ENCODE measurements at regions not wholly inside any gene's neighbourhood (a gene's known extent, or its start where the extent isn't known, plus 50 kb on each side); places are given as distances from the start of the nearest gene placed in this dataset.

GRCh38 chr13:84737661-84738060, 855.4 kb upstream of the SLITRK1 start:
- Mint-ChIP-seq H3K4me3 (ENCODE audit: unreplicated experiment) (no peak overlapping the region), H3K36me3 (ENCODE audit: low read depth, unreplicated experiment) (no peaks in the 10 kb centered on the region), H3K4me1 (ENCODE audit: low read depth, unreplicated experiment) (no peaks in the 10 kb centered on the region), H3K27me3 (ENCODE audit: low read depth, unreplicated experiment) (no peaks in the 10 kb centered on the region), H3K9me3 (ENCODE audit: unreplicated experiment) (no peaks in the 10 kb centered on the region), H3K27ac (ENCODE audit: unreplicated experiment) (no peak overlapping the region)
- no peaks in the 10 kb centered on the region for H3K36me3 ChIP-seq (ENCODE audit: insufficient read depth, low read length)
- H3K4me3 ChIP-seq (ENCODE audit: insufficient read depth, low read depth, low read length), result no peak overlapping the region
- H3K4me2 ChIP-seq (ENCODE audit: low read length), result no peak overlapping the region
- H3K4me1 ChIP-seq (ENCODE audit: insufficient read depth, low read length), result no peaks in the 10 kb centered on the region
- DNase-seq (ENCODE audit: low read depth) (no peak), FAIRE-seq (no peak)
- no peaks in the 10 kb centered on the region for H3K9me3 ChIP-seq (ENCODE audit: insufficient read depth, low read depth, low read length)
- no peak overlapping the region for H3K27ac ChIP-seq (ENCODE audit: low read depth, low read length)
- no peak for TF ChIP-seq CTCF (IDR thresholded peaks at IDR 0.05; ENCODE audit: insufficient read depth, low read depth, low read length)
- H3K27me3 ChIP-seq (ENCODE audit: insufficient read depth, low read length), result no peaks in the 10 kb centered on the region
- H2AFZ ChIP-seq (ENCODE audit: low read depth, low read length), result no peak overlapping the region
- no peaks in the 10 kb centered on the region for H3K79me2 ChIP-seq (ENCODE audit: insufficient read depth, low read length)
- H3K9ac ChIP-seq (ENCODE audit: low read length), result no peak overlapping the region
- H4K20me1 ChIP-seq (ENCODE audit: insufficient read depth, low read length), result no peaks in the 10 kb centered on the region

GRCh38 chr13:84730376-84730775, 848.1 kb upstream of the SLITRK1 start:
- H4K20me1 ChIP-seq (ENCODE audit: insufficient read depth, low read length), result no peaks in the 10 kb centered on the region
- no peak for TF ChIP-seq EZH2 (IDR thresholded peaks at IDR 0.05; ENCODE audit: insufficient read depth, low read length)
- no peak for TF ChIP-seq CTCF (IDR thresholded peaks at IDR 0.05; ENCODE audit: insufficient read depth, low read depth, low read length)
- no peak overlapping the region for H3K4me3 ChIP-seq (ENCODE audit: insufficient read depth, low read depth, low read length)
- no peak overlapping the region for H3K27ac ChIP-seq (ENCODE audit: low read depth, low read length)
- H3K36me3 ChIP-seq (ENCODE audit: insufficient read depth, low read length), result no peaks in the 10 kb centered on the region
- H3K27me3 ChIP-seq (ENCODE audit: insufficient read depth, low read length), result no peaks in the 10 kb centered on the region
- H3K27ac Mint-ChIP-seq (ENCODE audit: unreplicated experiment), result no peak overlapping the region
- no peaks in the 10 kb centered on the region for H3K4me1 ChIP-seq (ENCODE audit: insufficient read depth, low read length)
- no peak overlapping the region for H3K9ac ChIP-seq (ENCODE audit: low read length)
- no peaks in the 10 kb centered on the region for H3K4me1 Mint-ChIP-seq (ENCODE audit: low read depth, unreplicated experiment)
- H3K4me2 ChIP-seq (ENCODE audit: low read length), result no peak overlapping the region
- H3K36me3 Mint-ChIP-seq (ENCODE audit: low read depth, unreplicated experiment), result no peaks in the 10 kb centered on the region
- DNase-seq (ENCODE audit: low read depth), result no peak
- no peaks in the 10 kb centered on the region for H3K9me3 ChIP-seq (ENCODE audit: insufficient read depth, low read depth, low read length)
- H3K27me3 Mint-ChIP-seq (ENCODE audit: low read depth, unreplicated experiment), result no peaks in the 10 kb centered on the region
- no peaks in the 10 kb centered on the region for H3K79me2 ChIP-seq (ENCODE audit: insufficient read depth, low read length)
- FAIRE-seq, result no peak
- H2AFZ ChIP-seq (ENCODE audit: low read depth, low read length), result no peak overlapping the region
- H3K9me3 Mint-ChIP-seq (ENCODE audit: unreplicated experiment), result peaks cover 3% of the 10 kb centered on the region
- no peak overlapping the region for H3K4me3 Mint-ChIP-seq (ENCODE audit: unreplicated experiment)

DNA sequence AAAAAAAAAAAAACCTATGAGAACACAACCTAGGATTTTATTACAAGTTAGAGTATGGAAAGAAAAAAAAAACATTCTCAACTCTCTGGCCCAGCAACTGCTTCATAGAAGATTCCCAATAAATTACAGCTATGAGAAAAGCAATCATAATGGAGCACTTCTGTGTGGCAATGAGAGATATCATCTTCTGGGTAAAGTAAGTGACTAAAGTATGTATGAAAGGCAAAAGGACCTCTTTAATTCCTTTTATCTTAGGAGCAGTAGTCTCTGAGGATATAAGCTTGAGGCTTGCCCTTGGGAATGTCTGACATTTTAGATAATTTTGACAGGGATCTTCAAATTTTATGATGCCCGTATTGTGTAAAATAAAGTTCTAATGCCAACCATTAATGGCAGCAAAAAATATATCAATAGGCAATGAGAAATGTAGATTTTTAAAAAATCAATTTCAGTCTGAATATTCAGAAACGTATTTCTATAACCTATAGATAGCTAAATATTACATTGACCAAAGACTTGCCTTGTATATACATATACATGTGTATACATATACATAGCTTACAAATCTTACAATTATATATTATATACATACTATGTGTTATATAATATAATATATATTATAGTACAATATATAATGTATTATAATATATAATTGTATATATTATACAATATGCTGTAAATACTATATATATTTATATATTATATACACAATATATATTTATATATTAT, 823.9 kb upstream of the SLITRK1 start:
- Mint-ChIP-seq H3K4me1 (ENCODE audit: low read depth, unreplicated experiment) (no peaks in the 10 kb centered on the region), H3K27ac (ENCODE audit: unreplicated experiment) (no peak overlapping the region), H3K27me3 (ENCODE audit: low read depth, unreplicated experiment) (no peaks in the 10 kb centered on the region), H3K4me3 (ENCODE audit: unreplicated experiment) (no peak overlapping the region), H3K9me3 (ENCODE audit: unreplicated experiment) (no peaks in the 10 kb centered on the region), H3K36me3 (ENCODE audit: low read depth, unreplicated experiment) (no peaks in the 10 kb centered on the region)
- Histone ChIP-seq H3K36me3 (ENCODE audit: insufficient read depth, low read length) (no peaks in the 10 kb centered on the region), H3K9me3 (ENCODE audit: insufficient read depth, low read depth, low read length) (no peaks in the 10 kb centered on the region), H4K20me1 (ENCODE audit: insufficient read depth, low read length) (no peaks in the 10 kb centered on the region), H3K27me3 (ENCODE audit: insufficient read depth, low read length) (no peaks in the 10 kb centered on the region), H2AFZ (ENCODE audit: low read depth, low read length) (no peak overlapping the region), H3K4me2 (ENCODE audit: low read length) (no peak overlapping the region), H3K27ac (ENCODE audit: low read depth, low read length) (no peak overlapping the region), H3K4me1 (ENCODE audit: insufficient read depth, low read length) (no peaks in the 10 kb centered on the region), H3K4me3 (ENCODE audit: insufficient read depth, low read depth, low read length) (no peak overlapping the region), H3K79me2 (ENCODE audit: insufficient read depth, low read length) (no peaks in the 10 kb centered on the region), H3K9ac (ENCODE audit: low read length) (no peak overlapping the region)
- FAIRE-seq, result no peak
- no peak for DNase-seq (ENCODE audit: low read depth)
- TF ChIP-seq EZH2 (IDR thresholded peaks at IDR 0.05; ENCODE audit: insufficient read depth, low read length), result no peak
- TF ChIP-seq CTCF (IDR thresholded peaks at IDR 0.05; ENCODE audit: insufficient read depth, low read depth, low read length), result no peak

All from astrocyte (in vitro differentiated cells and primary cell).